GM21825 (cell line): ENCODE measurements at regions not wholly inside any gene's neighbourhood (a gene's known extent, or its start where the extent isn't known, plus 50 kb on each side); places are given as distances from the start of the nearest gene placed in this dataset.

Experiments
- ATAC-seq: cut with Tn5 transposase; IDR thresholded peaks from one replicate; pipeline ENCODE4 v1.9.1; 2021; ENCODE audit warnings: mild to moderate bottlenecking, moderate library complexity; ENCODE audit not compliant: unreplicated experiment

- no peak for ATAC-seq
These were observed 499.3 kb downstream of the NXPH1 start for GRCh38 chr7:8932751-8933150.

DNA sequence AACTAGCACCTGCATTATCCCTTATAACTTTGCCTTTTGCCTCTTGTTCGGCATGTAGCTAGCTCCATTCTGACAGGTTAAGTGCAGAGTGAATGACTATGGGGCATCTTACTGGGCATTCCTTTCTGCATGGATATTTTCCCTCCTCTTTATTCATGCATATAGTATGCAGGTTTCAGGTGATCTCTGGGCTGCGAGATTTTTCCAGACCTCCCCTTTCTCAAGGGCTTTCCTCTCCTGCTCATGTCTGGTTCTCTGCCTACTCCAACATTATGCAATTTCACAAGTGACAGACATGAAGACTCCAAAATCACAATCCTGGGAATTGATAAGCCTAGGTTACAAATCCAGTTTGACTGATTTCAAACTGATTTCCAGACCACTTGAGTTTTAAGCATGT lies 503.8 kb downstream of the NXPH1 start:
- no peak for ATAC-seq

DNA sequence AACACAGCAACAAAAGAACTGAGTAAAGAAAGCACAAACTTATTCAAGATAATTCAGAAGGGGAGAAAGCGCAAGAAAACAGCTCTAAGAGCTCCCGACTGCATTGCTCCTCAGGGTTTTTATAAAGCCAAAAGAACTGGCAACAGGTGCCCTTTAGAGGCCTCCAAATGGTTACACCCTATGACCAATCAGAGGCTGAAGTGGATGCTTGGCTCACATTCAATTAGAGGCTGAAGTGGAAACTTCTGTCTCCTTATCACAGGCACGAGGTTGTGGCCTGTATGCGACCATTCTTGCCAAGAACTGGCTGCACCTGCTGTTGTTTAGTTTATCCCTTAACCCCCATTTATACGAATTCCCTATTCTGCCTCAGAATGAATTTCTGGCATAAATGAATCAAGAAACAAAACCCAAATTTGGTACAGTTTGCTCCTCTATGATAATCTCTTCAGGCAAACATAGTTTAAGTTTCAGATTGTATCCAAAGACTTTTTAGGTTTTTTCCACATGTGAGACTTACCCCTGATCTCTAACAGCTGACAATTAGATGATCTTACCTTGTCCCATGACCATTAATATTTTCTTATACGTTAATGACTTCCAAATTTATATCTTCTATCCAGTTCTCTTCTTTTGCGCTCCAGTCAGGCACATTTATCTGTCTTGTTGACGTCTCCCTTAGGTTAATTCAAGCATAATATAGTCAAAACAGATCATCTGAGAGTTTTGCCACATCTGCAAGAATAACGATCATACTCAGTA lies 504.8 kb downstream of the NXPH1 start:
- ATAC-seq = no peak

- ATAC-seq = no peak
These were observed 506.0 kb downstream of the NXPH1 start for GRCh38 chr7:8939446-8939845.

- no peak for ATAC-seq
These were observed 530.3 kb downstream of the NXPH1 start for GRCh38 chr7:8963722-8964121.

DNA sequence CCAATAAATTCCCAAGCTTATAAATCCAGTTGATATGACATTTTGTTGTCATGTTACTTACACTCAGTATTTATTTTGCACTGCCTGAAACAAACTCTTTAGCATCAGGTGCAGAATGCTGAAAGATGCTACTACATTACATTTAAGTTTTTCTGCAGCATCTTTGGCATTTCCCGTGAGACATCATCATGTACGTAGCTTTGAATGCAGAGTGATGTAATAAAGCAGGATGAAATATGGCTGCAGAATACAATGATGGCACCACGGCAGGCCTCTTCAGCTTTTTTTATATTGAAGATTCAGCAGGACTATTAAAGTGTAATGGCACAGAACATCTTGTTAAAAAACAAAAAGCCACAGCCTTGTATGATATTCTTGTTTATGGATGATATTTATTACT lies 531.8 kb downstream of the NXPH1 start:
- ATAC-seq = no peak

DNA sequence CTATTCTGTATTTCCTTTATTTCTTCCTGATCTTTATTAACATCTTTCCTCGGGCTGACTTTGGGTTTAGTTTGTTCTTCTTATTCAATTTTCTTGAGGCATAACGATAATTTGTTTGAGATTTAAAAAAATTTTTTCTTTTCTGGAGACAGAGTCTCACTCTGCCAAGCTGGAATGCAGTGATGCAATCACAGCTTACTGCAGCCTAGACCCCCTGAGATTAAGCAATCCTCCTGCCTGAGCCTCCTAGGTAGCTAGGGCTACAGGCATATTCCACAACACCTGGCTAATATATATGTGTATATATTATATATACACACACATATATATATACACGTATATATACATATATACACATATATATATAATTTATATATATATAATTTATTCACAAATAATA lies 540.2 kb downstream of the NXPH1 start:
- no peak for ATAC-seq

GRCh38 chr7:8975681-8976080 lies 542.3 kb downstream of the NXPH1 start:
- no peak for ATAC-seq

DNA sequence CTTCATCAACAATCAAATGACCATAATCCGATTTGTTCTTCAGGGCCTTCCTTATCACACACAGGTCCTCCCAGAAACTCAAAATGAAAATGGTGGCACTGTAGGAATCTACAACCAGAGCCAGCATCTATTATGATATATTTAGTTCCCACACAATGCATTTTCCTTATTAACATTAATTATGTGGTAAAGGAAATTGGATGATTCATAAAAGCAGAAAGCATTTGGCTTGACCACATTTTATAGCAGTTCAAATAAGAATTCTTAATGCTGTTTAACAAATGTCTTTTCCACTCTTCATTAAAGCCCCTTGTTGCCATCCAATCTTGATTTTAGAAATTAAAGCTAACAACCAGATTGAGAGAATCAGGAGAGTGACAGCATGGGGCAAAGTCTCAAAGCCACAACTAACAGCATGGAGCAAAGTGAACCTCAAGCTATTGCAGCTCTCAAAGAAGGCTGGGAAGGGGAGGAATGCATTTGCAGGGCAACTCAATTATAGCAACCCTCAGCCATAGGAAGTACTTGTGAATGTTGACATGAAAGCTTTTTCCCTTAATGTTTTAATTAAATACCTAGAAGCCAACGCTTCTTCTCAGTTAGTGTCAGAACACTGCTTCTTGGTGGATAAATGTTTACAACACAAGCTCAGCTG lies 549.1 kb downstream of the NXPH1 start:
- ATAC-seq = no peak

DNA sequence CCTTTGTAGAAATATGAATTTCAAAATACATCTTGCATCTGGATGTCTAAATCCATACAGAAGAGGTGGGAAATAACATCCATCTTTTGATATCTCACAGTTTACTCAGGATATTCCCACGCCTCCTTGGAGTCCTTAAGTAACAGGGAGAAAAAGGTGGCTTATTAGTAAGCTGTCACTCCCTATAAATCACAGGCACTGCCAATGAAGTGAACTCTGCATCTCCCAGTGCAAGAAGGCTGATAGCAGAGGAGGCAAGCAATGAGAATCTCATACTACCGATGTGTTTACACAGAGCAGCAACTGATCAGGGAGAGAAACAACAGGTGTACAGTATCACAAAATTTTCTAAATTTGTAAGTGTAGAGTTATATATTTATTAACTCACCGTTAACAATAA lies 551.8 kb downstream of the NXPH1 start:
- ATAC-seq = no peak

- ATAC-seq = no peak
These were observed 554.9 kb downstream of the NXPH1 start for GRCh38 chr7:8988267-8988666.

DNA sequence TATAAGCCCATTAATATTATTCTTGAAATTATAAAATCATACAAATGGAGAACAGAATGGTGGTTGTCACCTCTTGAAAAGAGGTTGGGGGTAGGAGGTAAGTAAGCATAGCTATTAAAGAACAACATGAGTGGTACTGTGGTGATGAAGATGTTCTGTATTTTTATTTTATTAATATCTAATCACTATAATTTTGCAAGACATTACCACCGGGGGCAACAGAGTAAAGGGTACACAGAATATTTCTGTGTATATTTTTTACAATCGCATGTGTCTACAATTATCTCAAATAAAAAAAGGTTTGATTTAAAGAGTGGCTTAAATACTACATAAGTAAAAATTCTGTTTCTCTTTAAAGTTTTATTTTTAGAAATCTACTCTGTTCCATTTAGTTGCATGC lies 557.8 kb downstream of the NXPH1 start:
- no peak for ATAC-seq

- no peak for ATAC-seq
These were observed 565.4 kb downstream of the NXPH1 start for GRCh38 chr7:8998762-8999161.

- ATAC-seq = no peak
These were observed 580.5 kb downstream of the NXPH1 start for GRCh38 chr7:9013940-9014339.

DNA sequence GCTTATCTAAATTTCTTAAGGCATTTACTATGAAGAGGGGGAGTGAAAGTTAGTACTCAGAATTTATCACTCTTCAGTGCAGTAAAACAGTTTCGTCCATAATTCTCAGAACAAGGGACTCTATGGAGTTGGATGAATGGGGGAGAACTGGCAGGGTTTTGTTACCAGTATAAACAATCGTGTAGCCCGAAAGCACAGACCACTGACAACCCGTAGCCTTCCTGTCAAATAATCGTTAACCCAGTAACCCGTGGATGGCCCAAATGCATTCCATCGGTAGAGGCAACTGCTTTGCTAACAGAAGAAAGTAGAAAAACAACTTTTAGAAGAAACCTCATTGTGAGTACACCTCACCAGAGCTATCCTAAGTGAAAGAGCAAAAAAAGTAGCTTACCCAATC lies 583.9 kb downstream of the NXPH1 start:
- ATAC-seq = no peak

- no peak for ATAC-seq
These were observed 589.0 kb downstream of the NXPH1 start for GRCh38 chr7:9022456-9022855.

- no peak for ATAC-seq
These were observed 590.4 kb downstream of the NXPH1 start for GRCh38 chr7:9023675-9024294.

- ATAC-seq = no peak
These were observed 592.7 kb downstream of the NXPH1 start for GRCh38 chr7:9026121-9026520.

- no peak for ATAC-seq
These were observed 594.6 kb downstream of the NXPH1 start for GRCh38 chr7:9028012-9028411.

GRCh38 chr7:9029681-9030530 lies 596.5 kb downstream of the NXPH1 start:
- ATAC-seq = no peak

DNA sequence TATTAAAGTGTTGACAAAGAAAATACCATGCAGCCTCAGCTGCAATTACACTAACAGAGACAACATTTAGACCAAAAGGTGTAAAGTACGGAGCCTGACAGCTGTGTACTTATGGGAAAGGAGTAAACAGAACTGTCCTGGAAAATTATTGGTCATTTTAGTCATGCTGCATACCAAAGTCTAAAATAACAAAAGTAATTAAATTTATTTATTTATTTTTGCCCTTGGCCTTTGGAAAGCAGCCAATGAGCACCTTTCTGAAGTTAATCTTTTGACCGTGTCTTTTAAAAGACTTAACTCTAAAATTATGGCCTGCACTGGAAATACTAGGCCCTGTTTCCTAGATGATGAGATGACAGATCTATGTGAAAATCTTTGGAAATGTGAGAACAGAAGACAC lies 597.6 kb downstream of the NXPH1 start:
- no peak for ATAC-seq
